NCI-H774 (cell line): ENCODE measurements at regions not wholly inside any gene's neighbourhood (a gene's known extent, or its start where the extent isn't known, plus 50 kb on each side); places are given as distances from the start of the nearest gene placed in this dataset.

ENCODE experiments used
- DNase-seq: peaks from one replicate; lab custom pipeline; 2025; lab: John Stamatoyannopoulos, UW

GRCh38 chr17:70021726-70022125, 53.3 kb upstream of the KCNJ16 start:
- no peak for DNase-seq

- no peak for DNase-seq
Observed at GRCh38 chr17:70022175-70022574, 52.9 kb upstream of the KCNJ16 start.

DNA sequence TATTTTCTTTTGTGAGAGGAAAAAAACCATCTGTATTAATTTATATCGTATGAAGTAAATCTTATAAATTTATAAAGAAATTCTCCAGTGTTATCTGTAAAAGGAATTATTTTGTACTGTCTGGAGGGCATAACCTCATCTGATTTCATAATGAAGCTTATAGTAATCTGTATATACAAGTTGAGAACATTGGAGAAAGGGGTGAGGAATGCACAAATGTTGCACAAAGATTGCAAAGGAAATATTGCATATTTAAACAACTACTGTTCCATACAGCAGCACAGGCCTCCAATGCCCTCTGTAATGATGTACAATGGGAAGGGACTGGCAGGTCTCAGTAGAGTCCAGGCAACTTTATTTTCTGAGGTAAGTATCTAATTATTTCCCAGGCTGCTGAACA, 50.8 kb upstream of the KCNJ16 start:
- DNase-seq = no peak
